HG03097 (cell line): ENCODE measurements at regions not wholly inside any gene's neighbourhood (a gene's known extent, or its start where the extent isn't known, plus 50 kb on each side); places are given as distances from the start of the nearest gene placed in this dataset.

Source experiments
- ATAC-seq: cut with Tn5 transposase; IDR thresholded peaks from one replicate; pipeline ENCODE4 v1.9.1; 2021; ENCODE audit not compliant: unreplicated experiment, low FRiP score

DNA sequence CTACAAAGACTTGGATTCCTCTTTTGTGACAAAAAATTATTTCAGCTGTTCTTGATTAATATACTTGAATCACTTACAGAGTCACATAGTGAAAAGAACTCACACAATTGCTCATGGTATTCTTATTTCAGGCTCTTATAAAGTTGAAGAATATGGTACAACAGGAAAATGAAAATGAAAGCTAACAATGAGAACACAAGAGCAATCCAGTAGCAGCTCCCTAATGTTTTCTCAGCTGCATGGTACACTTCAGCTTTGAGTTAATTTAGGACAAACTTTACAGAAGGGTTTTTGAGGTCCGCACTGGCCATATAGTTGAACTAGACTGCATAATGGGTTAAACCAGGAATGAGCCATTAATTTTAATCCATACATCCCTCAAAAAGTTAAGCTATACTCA, 1261.8 kb downstream of the SLITRK5 start:
- ATAC-seq: no peak

GRCh38 chr13:88937384-88937783, 1266.2 kb downstream of the SLITRK5 start:
- ATAC-seq: no peak

DNA sequence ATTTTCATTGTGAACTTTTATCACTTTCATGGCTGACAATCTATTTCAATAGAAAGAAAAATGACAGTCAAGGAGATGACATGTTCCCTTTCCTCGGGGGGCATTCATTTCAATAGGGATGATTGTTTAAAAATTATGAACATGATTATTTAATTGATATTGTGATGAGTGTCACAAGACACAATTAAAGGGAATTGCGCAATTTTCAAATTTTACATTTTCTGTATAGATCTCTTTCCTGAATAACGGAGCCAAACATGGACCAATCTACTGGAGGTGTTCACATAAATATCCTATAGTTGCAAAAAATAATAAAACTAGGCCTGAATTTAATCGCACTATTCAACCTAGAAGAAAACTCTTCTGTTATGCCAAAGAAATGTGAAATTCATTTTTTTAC, 1274.6 kb downstream of the SLITRK5 start:
- ATAC-seq: no peak

- no peak for ATAC-seq
Measured at GRCh38 chr13:88948501-88948900, 1277.3 kb downstream of the SLITRK5 start.

GRCh38 chr13:88958821-88959220, 1287.7 kb downstream of the SLITRK5 start:
- ATAC-seq: no peak

GRCh38 chr13:88976466-88976865, 1305.3 kb downstream of the SLITRK5 start:
- no peak for ATAC-seq

DNA sequence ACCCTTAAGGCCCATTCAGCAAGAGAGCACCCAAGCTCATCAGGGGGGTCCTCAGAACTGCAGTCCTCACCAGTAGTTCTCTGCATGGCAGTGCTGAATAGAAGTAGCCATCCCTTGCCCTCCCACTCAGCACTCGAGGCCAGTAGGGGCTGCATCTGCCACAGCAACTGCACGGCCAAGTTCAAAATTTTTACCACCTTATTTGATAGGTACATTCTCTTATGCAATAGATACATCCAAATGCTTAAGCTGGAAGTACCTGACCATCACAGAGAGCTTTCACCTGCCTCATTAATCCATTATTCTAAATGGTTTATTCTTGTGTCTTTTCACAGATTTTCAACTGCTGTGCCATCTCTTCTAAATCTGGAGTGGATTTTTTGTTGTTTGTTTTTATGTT, 1307.4 kb downstream of the SLITRK5 start:
- ATAC-seq: no peak

- no peak for ATAC-seq
Measured at GRCh38 chr13:88979465-88980175, 1308.4 kb downstream of the SLITRK5 start.

DNA sequence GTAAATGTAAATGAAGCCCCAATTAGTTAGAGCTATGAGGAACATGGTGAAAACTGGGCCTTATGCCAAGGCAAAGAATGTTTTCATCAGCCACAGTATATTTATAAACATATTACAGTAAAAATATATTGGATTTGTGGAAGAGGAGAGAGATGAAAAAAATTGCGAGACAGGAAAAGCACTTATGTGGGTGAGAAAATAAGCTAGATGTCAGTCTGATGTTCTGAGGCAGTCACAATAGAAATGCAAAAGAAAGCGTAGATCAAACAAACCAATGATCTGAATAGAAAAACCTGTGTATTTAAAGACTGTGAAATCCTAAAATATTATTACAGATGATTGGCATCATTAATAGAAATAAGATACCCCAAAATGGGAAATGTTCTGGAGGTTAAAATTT, 1332.5 kb downstream of the SLITRK5 start:
- no peak for ATAC-seq

- ATAC-seq: no peak
Measured at GRCh38 chr13:89011615-89012014, 1340.4 kb downstream of the SLITRK5 start.

DNA sequence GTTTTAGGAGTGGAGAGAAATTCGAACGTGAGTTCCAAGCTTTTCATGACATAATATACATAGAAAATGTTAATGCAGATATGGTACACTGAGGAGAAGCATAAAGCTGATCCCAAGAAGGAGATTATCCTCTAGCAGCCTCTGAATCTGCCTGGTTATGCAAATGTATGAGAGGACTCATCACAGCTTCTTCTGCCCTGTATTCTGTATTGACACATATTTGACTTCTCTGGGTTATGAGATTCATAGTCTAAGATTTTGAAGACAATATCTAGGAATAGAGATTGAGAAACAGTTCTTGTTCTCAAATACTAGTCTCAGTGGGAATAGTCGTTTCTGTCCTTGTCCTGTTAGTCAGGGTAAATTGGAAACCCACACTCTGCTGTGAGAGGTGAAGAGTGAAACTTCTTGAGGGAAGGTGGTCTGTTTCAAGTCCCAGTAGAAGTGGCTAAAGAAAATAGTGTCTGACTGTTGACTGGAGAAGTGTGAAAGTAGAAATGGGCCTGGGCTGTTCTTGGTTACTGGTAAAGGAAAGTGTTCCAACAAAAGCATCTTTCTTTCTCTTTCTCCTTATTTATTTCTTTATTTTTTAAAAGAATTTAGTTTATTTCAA, 1356.6 kb downstream of the SLITRK5 start:
- ATAC-seq: no peak

- no peak for ATAC-seq
Measured at GRCh38 chr13:89029062-89029461, 1357.9 kb downstream of the SLITRK5 start.

- ATAC-seq: no peak
Measured at GRCh38 chr13:89034015-89034414, 1362.8 kb downstream of the SLITRK5 start.

GRCh38 chr13:89052699-89053098, 1381.5 kb downstream of the SLITRK5 start:
- no peak for ATAC-seq

DNA sequence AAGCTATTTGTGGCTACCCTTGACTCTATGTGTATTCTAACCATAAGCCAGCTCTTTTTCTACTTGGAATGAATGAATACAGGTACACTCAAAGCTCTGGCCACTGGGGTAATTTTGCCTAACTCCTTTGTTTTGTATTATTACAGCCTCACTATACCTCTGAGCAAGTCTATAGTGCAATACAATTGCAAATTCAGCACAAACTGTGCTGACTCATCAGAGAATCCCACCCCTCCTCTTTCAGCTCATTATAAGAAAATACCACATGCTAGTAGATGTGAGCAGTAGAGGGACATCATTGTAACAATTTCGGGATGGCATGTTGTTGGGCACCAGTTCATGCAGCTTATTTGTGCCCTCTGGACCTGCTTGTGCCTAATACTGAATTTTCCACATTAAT, 1382.2 kb downstream of the SLITRK5 start:
- ATAC-seq: no peak

DNA sequence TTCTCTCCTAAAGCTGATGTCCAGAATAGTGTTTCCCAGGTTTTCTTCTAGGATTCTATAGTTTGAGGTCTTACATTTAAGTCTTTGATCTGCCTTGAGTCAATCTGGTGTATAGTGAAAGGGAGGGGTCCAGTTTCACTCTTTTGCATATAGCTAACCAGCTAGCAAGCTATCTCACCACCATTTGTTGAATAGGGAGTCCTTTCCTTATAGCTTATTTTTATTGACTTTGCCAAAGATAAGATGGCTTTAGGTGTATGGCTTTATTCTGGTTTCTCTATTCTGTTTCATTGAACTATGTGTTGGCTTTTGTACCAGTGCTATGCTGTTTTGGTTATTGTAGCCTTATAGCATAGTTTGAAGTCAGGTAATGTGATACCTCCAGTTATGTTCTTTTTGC, 1386.1 kb downstream of the SLITRK5 start:
- no peak for ATAC-seq

DNA sequence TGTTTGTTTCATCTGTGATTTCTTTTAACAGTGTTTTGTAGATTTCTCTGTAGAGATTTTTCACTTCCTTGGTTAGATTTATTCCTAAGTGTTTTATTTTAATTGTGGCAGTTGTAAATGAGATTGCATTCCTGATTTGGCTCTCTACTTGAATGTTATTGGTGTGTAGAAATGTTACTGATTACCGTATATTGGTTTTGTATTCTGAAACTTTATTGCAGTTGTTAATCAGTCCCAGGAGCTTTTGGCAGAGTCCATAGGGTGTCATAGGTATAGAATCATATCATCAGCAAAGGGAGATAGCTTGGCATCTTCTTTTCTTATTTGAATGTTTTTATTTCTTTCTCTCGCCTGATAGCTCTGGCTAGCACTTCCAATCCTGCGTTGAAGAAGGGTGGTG, 1386.7 kb downstream of the SLITRK5 start:
- no peak for ATAC-seq

DNA sequence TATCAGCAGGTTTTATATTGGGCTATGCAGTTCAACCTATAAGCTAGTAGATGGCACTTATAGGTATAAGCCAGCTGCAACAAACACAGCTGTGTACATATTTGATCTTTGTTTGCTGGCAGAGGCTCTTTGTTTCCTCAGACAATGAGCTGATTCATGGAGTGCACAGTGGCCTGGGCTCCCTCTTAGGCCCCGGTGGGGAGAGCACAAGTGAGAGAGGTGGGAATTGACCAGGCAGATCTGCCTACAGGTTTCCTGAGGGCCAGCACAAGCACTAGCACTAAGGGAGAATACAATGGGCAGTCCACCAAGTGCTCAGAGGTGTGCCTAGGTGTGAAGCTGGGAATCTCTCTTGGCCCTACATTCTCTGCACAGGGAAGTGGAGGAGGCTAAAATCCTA, 1390.7 kb downstream of the SLITRK5 start:
- ATAC-seq: no peak

DNA sequence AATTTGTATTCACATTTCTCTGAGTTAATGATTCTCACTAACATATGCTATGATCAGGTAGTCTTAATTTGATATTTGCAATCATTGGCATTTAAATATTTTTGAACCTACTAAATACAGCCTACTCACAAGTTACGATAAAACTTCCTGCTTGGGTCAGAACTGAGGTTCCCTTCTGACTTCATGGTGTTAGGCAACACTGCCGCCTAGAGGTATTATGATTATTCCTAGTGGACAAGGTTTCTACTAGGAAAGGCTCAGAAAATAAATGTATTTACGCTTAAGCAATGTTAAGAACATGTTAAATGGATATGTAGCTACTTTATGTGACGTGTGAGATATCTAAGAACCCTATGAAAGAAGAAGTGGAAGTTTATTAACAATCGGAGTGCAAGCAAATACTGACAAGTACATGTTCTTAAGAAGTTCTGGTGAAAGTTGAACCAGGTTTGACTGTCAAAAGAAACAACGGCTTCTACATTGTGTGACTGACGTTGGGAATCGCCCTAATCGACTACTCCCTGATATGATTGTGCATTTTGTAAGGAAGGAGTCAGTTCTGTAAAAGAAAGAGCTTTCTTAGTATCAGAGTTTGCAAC, 1395.8 kb downstream of the SLITRK5 start:
- peak; percentile 67 for ATAC-seq

GRCh38 chr13:89072979-89073378, 1401.8 kb downstream of the SLITRK5 start:
- no peak for ATAC-seq

DNA sequence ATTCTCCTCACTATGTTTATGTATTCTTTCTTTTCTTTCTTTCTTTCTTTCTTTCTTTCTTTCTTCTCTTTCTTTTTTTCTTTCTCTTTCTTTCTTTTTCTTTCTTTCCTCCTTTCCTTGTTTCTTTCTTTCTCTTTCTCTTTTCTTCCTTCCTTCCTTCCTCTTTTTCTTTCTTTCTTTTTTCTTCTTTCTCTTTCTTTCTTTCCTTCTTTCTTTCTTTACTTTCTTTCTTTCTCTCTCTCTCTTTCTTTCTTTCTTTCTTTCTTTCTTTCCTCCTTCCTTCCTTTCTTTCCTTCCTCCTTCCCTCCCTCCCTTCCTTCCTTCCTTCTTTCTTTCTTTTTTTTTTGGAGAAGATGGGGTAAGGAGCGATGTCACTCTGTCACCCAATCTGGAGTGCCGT, 1405.5 kb downstream of the SLITRK5 start:
- no peak for ATAC-seq

DNA sequence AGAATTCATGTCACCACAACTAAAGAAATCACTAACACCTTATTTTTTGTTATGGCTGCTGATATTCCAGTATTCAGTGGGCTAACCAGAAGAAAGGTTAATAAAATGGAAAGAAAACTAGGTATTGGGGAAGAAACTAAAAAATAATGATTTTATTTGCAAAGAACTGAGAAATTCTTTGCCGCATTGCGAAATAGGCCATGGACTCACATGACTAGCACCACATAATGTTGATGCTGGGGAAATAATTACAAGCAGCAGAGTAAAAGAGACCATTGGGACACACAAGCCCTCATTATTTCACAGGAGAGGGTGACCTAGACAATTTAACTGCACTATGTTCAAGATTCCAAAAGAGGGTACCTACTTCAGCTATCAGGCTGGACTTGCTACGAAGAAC, 1411.5 kb downstream of the SLITRK5 start:
- no peak for ATAC-seq
